Endothelial cell of umbilical vein (primary cell): ENCODE measurements at regions not wholly inside any gene's neighbourhood (a gene's known extent, or its start where the extent isn't known, plus 50 kb on each side); places are given as distances from the start of the nearest gene placed in this dataset.

Experiments used
- BruUV-seq: library from RNA; stranded (reverse); fragments of 400-500 nt; replicated peaks from 2 replicates; lab custom pipeline; 2021; lab: Mats Ljungman, UMichigan
- CTCF ChIA-PET: fragments of 300-600, 350-600 bp; sonication (Branson Sonifier 250); formaldehyde crosslinking; loops from one replicate; lab custom pipeline; 2021; ENCODE audit warnings: antibody characterized with exemption, inconsistent platforms; lab: Charles Lee
- POLR2A ChIA-PET: fragments of 300-600, 350-600 bp; sonication (Branson Sonifier 250); formaldehyde crosslinking; loops from one replicate; lab custom pipeline; 2021; ENCODE audit warnings: antibody characterized with exemption, inconsistent platforms; lab: Charles Lee
- DNase-seq: peaks from one replicate; pipeline ENCODE4 v3.0.0-alpha.2; 2011; ENCODE audit warnings: low read depth, low spot score
- FAIRE-seq: peaks from 2 replicates; lab custom pipeline; 2011; peaks lifted over from hg19 to GRCh38; lab: Jason Lieb, UNC
- H2AFZ ChIP-seq: 2 replicates; pipeline ENCODE4 v1.6.0; 2012; ENCODE audit warnings: low read depth, low read length, control low read depth, inconsistent platforms
- H3K27ac ChIP-seq: 2 replicates; pipeline ENCODE4 v1.5.1; 2011; ENCODE audit warnings: low read depth, mild to moderate bottlenecking, control low read depth, low read length, moderate library complexity; ENCODE audit not compliant: insufficient read depth
- H3K27me3 ChIP-seq, 2 experiments: 2 replicates each; pipeline versions ENCODE4 v1.6.0 to v1.6.1; 2011; ENCODE audit warnings: low read length in 2 of 2, mixed read lengths in 1 of 2; ENCODE audit not compliant: control insufficient read depth in 2 of 2, insufficient read depth in 2 of 2
- H3K36me3 ChIP-seq, 2 experiments: 2 replicates in 1 of 2; 3 replicates in 1 of 2; pipeline ENCODE4 v1.5.1; 2011; ENCODE audit warnings: low read length in 2 of 2, mild to moderate bottlenecking in 1 of 2, moderate library complexity in 1 of 2; ENCODE audit not compliant: control insufficient read depth in 2 of 2, insufficient read depth in 2 of 2; ENCODE audit errors: extremely low read depth in 1 of 2
- H3K4me1 ChIP-seq: 3 replicates; pipeline ENCODE4 v1.5.1; 2011; ENCODE audit warnings: mild to moderate bottlenecking, low read length; ENCODE audit not compliant: control insufficient read depth, insufficient read depth; ENCODE audit errors: extremely low read depth
- H3K4me2 ChIP-seq: 2 replicates; pipeline ENCODE4 v1.6.1; 2011; ENCODE audit warnings: low read length, control low read depth, mixed read lengths; ENCODE audit not compliant: insufficient read depth
- H3K4me3 ChIP-seq, 3 experiments: fragments of 200-600 bp in 1 of 3; sonication (generic), shearing (Covaris generic) in 1 of 3; replicated peaks in 1 of 3; 2 replicates each; pipeline ENCODE4 v1.5.1; 2011 to 2016; ENCODE audit warnings: control low read depth in 3 of 3, low read length in 3 of 3, mild to moderate bottlenecking in 2 of 3, inconsistent platforms in 1 of 3, low read depth in 1 of 3, moderate library complexity in 1 of 3; ENCODE audit not compliant: insufficient read depth in 1 of 3
- H3K79me2 ChIP-seq: 2 replicates; pipeline ENCODE4 v1.6.0; 2012; ENCODE audit warnings: low read length, inconsistent platforms; ENCODE audit not compliant: control insufficient read depth, insufficient read depth
- H3K9ac ChIP-seq: replicated peaks from 2 replicates; pipeline ENCODE3; 2011; ENCODE audit warnings: low read length, control low read depth; ENCODE audit not compliant: insufficient read depth; ENCODE audit errors: extremely low read depth
- H3K9me1 ChIP-seq: replicated peaks from 3 replicates; pipeline ENCODE4 v1.6.0; 2011; ENCODE audit warnings: mild to moderate bottlenecking, low read length; ENCODE audit not compliant: control insufficient read depth, insufficient read depth; ENCODE audit errors: extremely low read depth
- H3K9me3 ChIP-seq: replicated peaks from 2 replicates; pipeline ENCODE4 v1.5.1; 2012; ENCODE audit warnings: low read length, inconsistent platforms; ENCODE audit not compliant: control insufficient read depth, insufficient read depth
- H4K20me1 ChIP-seq: replicated peaks from 2 replicates; pipeline ENCODE3; 2011; ENCODE audit warnings: mild to moderate bottlenecking, low read length; ENCODE audit not compliant: control insufficient read depth, insufficient read depth; ENCODE audit errors: extremely low read depth
- EZH2 ChIP-seq: IDR thresholded peaks from 2 replicates; pipeline ENCODE4 v1.6.1; 2012; ENCODE audit warnings: borderline replicate concordance, low read depth, mild to moderate bottlenecking, moderate library complexity, low read length, inconsistent platforms; ENCODE audit not compliant: severe bottlenecking
- FOS ChIP-seq: IDR thresholded peaks from 2 replicates; pipeline ENCODE4 v1.6.1; 2011; ENCODE audit warnings: mild to moderate bottlenecking, low read length, moderate library complexity, borderline replicate concordance; ENCODE audit not compliant: insufficient read depth
- GATA2 ChIP-seq: IDR thresholded peaks from 2 replicates; pipeline ENCODE4 v1.7.0; 2011; ENCODE audit warnings: low read depth, mild to moderate bottlenecking, moderate library complexity, mixed read lengths, low read length; ENCODE audit not compliant: insufficient read length, insufficient read depth
- JUN ChIP-seq: IDR thresholded peaks from 2 replicates; pipeline ENCODE4 v1.6.1; 2011; ENCODE audit warnings: borderline replicate concordance, low read depth; ENCODE audit not compliant: insufficient read length, insufficient read depth
- MAX ChIP-seq: IDR thresholded peaks from 2 replicates; pipeline ENCODE4 v1.6.1; 2011; ENCODE audit not compliant: insufficient read depth, insufficient read length
- MYC ChIP-seq: IDR thresholded peaks from one replicate; pipeline ENCODE4 v1.6.1; 2011; ENCODE audit warnings: mild to moderate bottlenecking, low read depth, low read length
- POLR2A ChIP-seq: IDR thresholded peaks from 2 replicates; pipeline ENCODE4 v1.6.1; 2012; ENCODE audit warnings: low read depth, mild to moderate bottlenecking, control low read depth, low read length
- POLR2AphosphoS5 ChIP-seq: IDR thresholded peaks from 2 replicates; pipeline ENCODE4 v1.6.1; 2012; ENCODE audit warnings: low read depth, mild to moderate bottlenecking, control low read depth, low read length, moderate library complexity; ENCODE audit not compliant: insufficient read depth
- dilution Hi-C: fragments of 300-500 bp; cut with MboI; formaldehyde crosslinking; loops from one replicate; pipeline ENCODE4 v1.15.0; 2019; ENCODE audit warnings: low sequenced_read_pairs; ENCODE audit not compliant: extremely low pct_ligation_motif_present
- intact Hi-C: fragments of 100-400 bp; cut with micrococcal nuclease; formaldehyde crosslinking; loops from one replicate; pipeline ENCODE4 v1.10.0; 2022
- TF ChIP-seq, protein P1 (sequence below), 2 donors: IDR thresholded peaks; 1 replicate in 1 of 2; 2 replicates in 1 of 2; pipeline ENCODE4 v1.5.1; 2011; ENCODE audit warnings: low read length in 2 of 2, mild to moderate bottlenecking in 2 of 2, moderate library complexity in 2 of 2, control low read depth in 1 of 2, inconsistent platforms in 1 of 2, low read depth in 1 of 2; ENCODE audit not compliant: insufficient read depth in 1 of 2; ENCODE audit errors: extremely low read depth in 1 of 2

DNA sequence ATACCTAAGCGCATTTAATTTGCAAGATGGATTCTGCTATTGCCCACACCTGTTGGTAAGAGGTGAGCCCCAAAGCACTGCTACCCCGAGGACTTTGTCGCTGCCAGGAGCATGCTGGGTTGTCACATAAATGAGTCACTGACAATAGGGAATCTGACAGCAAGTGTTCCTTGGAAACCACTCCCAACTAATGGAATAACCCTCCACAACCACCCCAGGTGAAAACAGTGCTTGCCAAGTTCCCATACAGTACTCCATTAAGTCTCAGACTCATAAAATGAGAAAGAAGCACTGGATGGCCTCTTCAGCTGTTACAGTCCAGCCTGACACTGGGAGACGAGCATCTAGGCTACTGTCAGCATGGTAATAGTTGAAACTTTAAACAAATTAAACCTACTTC lies 108.6 kb downstream of the EFNB2 start:
- TF ChIP-seq EZH2 (no peak), JUN (no peak), GATA2 (no peak), MAX (no peak), MYC (no peak), POLR2A (no peak), FOS (no peak), POLR2AphosphoS5 (no peak)
- TF ChIP-seq, protein P1, sequence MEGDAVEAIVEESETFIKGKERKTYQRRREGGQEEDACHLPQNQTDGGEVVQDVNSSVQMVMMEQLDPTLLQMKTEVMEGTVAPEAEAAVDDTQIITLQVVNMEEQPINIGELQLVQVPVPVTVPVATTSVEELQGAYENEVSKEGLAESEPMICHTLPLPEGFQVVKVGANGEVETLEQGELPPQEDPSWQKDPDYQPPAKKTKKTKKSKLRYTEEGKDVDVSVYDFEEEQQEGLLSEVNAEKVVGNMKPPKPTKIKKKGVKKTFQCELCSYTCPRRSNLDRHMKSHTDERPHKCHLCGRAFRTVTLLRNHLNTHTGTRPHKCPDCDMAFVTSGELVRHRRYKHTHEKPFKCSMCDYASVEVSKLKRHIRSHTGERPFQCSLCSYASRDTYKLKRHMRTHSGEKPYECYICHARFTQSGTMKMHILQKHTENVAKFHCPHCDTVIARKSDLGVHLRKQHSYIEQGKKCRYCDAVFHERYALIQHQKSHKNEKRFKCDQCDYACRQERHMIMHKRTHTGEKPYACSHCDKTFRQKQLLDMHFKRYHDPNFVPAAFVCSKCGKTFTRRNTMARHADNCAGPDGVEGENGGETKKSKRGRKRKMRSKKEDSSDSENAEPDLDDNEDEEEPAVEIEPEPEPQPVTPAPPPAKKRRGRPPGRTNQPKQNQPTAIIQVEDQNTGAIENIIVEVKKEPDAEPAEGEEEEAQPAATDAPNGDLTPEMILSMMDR (IDR thresholded peaks at IDR 0.05; ENCODE audit: extremely low read depth in 1 of 2, insufficient read depth in 1 of 2, low read depth in 1 of 2, low read length in 2 of 2), result no peak
- no peaks in the 10 kb centered on the region for H3K9me3 ChIP-seq
- no peaks in the 10 kb centered on the region for H4K20me1 ChIP-seq
- no peak overlapping the region for H2AFZ ChIP-seq
- no TSS peak for BruUV-seq
- intact Hi-C loops (no loop called here), dilution Hi-C loops (no loop called here)
- no peak overlapping the region for H3K4me2 ChIP-seq
- no peaks in the 10 kb centered on the region for H3K4me1 ChIP-seq
- no peaks in the 10 kb centered on the region for H3K9me1 ChIP-seq
- DNase-seq, result no peak
- H3K27ac ChIP-seq, result no peak overlapping the region
- H3K27me3 ChIP-seq, result no peaks in the 10 kb centered on the region
- H3K4me3 ChIP-seq, result no peak overlapping the region
- no peaks in the 10 kb centered on the region for H3K79me2 ChIP-seq
- POLR2A ChIA-PET, result no interaction called here
- H3K36me3 ChIP-seq, result no peaks in the 10 kb centered on the region
- FAIRE-seq, result no peak
- no peak overlapping the region for H3K9ac ChIP-seq
- CTCF ChIA-PET, result interaction anchor here (1.1 kb wide), 1 partner anchor 7 kb away, joined by 4 read pairs; no protein-coding TSS in a partner anchor
